GM13977 (cell line): ENCODE measurements at regions not wholly inside any gene's neighbourhood (a gene's known extent, or its start where the extent isn't known, plus 50 kb on each side); places are given as distances from the start of the nearest gene placed in this dataset.

Experiments used
- DNase-seq: peaks from one replicate; pipeline ENCODE4 v3.0.0; 2012; ENCODE audit warnings: low spot score
- in situ Hi-C: fragments of 300-500 bp; cut with MboI; formaldehyde crosslinking; loops from one replicate; pipeline ENCODE4 v1.12.0; 2022; ENCODE audit warnings: low sequenced_read_pairs, low pct_unique_long_range_greater_than_20kb, mixed read lengths, inconsistent platforms; ENCODE audit not compliant: unreplicated experiment
- TF ChIP-seq, protein P1 (sequence below): IDR thresholded peaks from 2 replicates; pipeline ENCODE4 v1.5.1; 2012; ENCODE audit warnings: mild to moderate bottlenecking, control low read depth; ENCODE audit not compliant: insufficient read depth; ENCODE audit errors: extremely low read depth, missing control alignments

DNA sequence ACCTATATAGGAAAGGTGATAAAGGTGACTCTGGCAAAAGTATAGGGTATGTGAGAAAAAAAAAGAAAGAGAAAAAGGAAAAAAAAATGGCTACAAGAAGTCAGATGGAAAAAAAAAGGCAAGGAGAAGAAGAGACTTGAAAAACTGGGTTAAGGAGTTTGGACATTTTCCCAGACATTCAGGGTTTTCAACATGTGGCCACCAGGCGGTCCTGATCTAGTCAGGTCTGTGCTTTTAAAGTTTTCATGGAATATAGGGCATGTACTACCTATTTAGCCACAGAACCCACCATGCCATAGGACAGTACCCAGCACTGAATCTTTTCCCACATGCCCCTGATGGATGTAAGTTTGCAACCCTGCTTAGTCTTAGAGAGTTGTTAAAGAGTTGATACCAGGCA lies 433.7 kb downstream of the MAFB start:
- in situ Hi-C loops, result no loop called here
- TF ChIP-seq, protein P1, sequence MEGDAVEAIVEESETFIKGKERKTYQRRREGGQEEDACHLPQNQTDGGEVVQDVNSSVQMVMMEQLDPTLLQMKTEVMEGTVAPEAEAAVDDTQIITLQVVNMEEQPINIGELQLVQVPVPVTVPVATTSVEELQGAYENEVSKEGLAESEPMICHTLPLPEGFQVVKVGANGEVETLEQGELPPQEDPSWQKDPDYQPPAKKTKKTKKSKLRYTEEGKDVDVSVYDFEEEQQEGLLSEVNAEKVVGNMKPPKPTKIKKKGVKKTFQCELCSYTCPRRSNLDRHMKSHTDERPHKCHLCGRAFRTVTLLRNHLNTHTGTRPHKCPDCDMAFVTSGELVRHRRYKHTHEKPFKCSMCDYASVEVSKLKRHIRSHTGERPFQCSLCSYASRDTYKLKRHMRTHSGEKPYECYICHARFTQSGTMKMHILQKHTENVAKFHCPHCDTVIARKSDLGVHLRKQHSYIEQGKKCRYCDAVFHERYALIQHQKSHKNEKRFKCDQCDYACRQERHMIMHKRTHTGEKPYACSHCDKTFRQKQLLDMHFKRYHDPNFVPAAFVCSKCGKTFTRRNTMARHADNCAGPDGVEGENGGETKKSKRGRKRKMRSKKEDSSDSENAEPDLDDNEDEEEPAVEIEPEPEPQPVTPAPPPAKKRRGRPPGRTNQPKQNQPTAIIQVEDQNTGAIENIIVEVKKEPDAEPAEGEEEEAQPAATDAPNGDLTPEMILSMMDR, result no peak
- no peak for DNase-seq

GRCh38 chr20:40254023-40254772 lies 434.8 kb downstream of the MAFB start:
- in situ Hi-C loops, result no loop called here
- no peak for DNase-seq
- TF ChIP-seq, protein P1, result no peak

- TF ChIP-seq, protein P1, result peak; percentile 68
- in situ Hi-C loops, result no loop called here
- DNase-seq, result peak; percentile 41
Observed at GRCh38 chr20:40251284-40251932, 437.6 kb downstream of the MAFB start.

- TF ChIP-seq, protein P1, result no peak
- DNase-seq, result no peak
- in situ Hi-C loops, result no loop called here
Observed at GRCh38 chr20:40249805-40250204, 439.2 kb downstream of the MAFB start.

DNA sequence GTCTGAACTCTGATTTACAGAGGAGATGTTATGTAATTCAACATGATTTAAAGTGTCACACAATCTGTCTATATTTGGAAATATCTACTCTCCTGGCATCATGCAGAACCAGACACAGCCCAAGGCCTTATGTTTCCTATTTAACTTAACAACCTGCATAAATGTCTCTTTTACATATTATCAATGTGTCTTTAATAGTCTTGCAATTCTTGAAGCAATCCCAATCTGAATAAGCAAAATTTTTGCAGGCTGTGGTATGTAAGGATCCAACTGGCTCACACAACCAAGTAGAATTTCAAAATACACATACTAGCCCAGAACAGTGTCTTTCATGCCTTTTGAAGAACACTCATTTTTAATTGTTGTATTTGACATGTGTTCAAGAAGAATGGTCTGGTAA lies 443.2 kb downstream of the MAFB start:
- in situ Hi-C loops, result no loop called here
- DNase-seq, result no peak
- TF ChIP-seq, protein P1, result no peak

GRCh38 chr20:40244286-40244685 lies 444.8 kb downstream of the MAFB start:
- in situ Hi-C loops, result no loop called here
- DNase-seq, result no peak
- TF ChIP-seq, protein P1, result no peak
